ENCODE measurements at regions not wholly inside any gene's neighbourhood (a gene's known extent, or its start where the extent isn't known, plus 50 kb on each side); places are given as distances from the start of the nearest gene placed in this dataset.

- H3K4me3 ChIP-seq (ENCODE audit: low read depth, low read length): no peak overlapping the region
- no peak for DNase-seq (ENCODE audit: low read depth)
- no peak for TF ChIP-seq CTCF (IDR thresholded peaks at IDR 0.05; ENCODE audit: insufficient read depth, low read depth, low read length)
Measured at GRCh38 chr5:82386576-82386975, 108.4 kb upstream of the RPS23 start.

GRCh38 chr5:82384034-82384750, 106.0 kb upstream of the RPS23 start:
- TF ChIP-seq CTCF (IDR thresholded peaks at IDR 0.05; ENCODE audit: insufficient read depth, low read depth, low read length): no peak

GRCh38 chr5:82381591-82381990, 103.4 kb upstream of the RPS23 start:
- no peak for TF ChIP-seq CTCF (IDR thresholded peaks at IDR 0.05; ENCODE audit: insufficient read depth, low read depth, low read length)
- no peak for DNase-seq (ENCODE audit: low read depth)
- no peak overlapping the region for H3K4me3 ChIP-seq (ENCODE audit: low read depth, low read length)

More at GRCh38 chr5:82384034-82384750, 106.0 kb upstream of the RPS23 start:
- peak; percentile 34 for DNase-seq (ENCODE audit: low read depth)
- H3K4me3 ChIP-seq (ENCODE audit: low read depth, low read length): no peak overlapping the region

- H3K4me3 ChIP-seq (ENCODE audit: low read depth, low read length): no peak overlapping the region
- no peak for TF ChIP-seq CTCF (IDR thresholded peaks at IDR 0.05; ENCODE audit: insufficient read depth, low read depth, low read length)
- no peak for DNase-seq (ENCODE audit: low read depth)
Measured at GRCh38 chr5:82376307-82376706, 98.2 kb upstream of the RPS23 start.

- TF ChIP-seq CTCF (IDR thresholded peaks at IDR 0.05; ENCODE audit: insufficient read depth, low read depth, low read length): no peak
- no peak overlapping the region for H3K4me3 ChIP-seq (ENCODE audit: low read depth, low read length)
- peak; percentile 47 for DNase-seq (ENCODE audit: low read depth)
Measured at GRCh38 chr5:82375488-82376244, 97.5 kb upstream of the RPS23 start.

- TF ChIP-seq CTCF (IDR thresholded peaks at IDR 0.05; ENCODE audit: insufficient read depth, low read depth, low read length): no peak
- no peak for DNase-seq (ENCODE audit: low read depth)
Measured at GRCh38 chr5:82374637-82375036, 96.5 kb upstream of the RPS23 start.

More at GRCh38 chr5:82374637-82375036, 96.5 kb upstream of the RPS23 start:
- H3K4me3 ChIP-seq (ENCODE audit: low read depth, low read length): no peak overlapping the region
